ENCODE measurements at regions not wholly inside any gene's neighbourhood (a gene's known extent, or its start where the extent isn't known, plus 50 kb on each side); places are given as distances from the start of the nearest gene placed in this dataset.

DNA sequence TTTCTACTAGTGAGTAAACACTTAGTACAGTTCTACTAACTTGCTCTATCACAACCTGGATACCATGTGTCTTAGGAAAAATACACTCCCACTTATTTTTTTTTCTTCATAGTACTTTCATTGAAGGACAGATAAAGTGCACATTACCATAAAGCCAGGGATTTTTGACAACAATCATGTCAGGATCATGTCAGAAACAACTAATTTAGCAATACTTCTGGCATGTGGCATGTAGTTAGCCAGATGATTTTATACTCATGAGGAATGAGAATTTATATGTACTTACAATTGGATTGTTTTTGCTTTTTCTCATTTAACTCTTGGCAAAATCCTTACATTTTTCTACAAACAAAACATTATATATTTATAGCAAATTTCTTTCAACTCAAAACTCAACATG lies 630.7 kb upstream of the GRM3 start:
- intact Hi-C loops (cut with DNase I), result no loop called here

DNA sequence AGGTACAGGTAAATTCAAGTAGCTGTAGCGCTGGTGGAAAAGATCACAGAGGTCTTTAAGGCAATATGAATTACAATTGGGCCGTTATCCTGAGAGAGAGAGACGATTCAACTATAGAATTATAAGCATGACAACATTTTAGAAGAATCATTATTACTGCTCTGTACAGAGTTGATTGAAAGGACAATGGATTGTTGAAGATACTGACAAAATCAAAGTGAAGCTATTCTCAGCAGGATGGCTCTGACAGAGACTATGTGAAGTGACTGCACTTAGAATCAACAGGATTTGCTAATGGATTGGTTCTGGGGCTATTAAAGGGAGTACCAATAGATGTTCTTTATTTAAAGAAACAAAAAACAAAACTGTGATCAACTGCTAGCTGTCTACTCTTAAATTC lies 634.8 kb upstream of the GRM3 start:
- Histone ChIP-seq H3K27ac (no peak overlapping the region), H3K4me1 (no peaks in the 10 kb centered on the region), H3K27me3 (no peaks in the 10 kb centered on the region), H3K4me3 (no peak overlapping the region), H3K9me3 (no peaks in the 10 kb centered on the region), H3K36me3 (no peaks in the 10 kb centered on the region)
- DNase-seq, result no peak
- intact Hi-C loops (cut with DNase I), result no loop called here
- ATAC-seq, result no peak
- TF ChIP-seq, protein P1, sequence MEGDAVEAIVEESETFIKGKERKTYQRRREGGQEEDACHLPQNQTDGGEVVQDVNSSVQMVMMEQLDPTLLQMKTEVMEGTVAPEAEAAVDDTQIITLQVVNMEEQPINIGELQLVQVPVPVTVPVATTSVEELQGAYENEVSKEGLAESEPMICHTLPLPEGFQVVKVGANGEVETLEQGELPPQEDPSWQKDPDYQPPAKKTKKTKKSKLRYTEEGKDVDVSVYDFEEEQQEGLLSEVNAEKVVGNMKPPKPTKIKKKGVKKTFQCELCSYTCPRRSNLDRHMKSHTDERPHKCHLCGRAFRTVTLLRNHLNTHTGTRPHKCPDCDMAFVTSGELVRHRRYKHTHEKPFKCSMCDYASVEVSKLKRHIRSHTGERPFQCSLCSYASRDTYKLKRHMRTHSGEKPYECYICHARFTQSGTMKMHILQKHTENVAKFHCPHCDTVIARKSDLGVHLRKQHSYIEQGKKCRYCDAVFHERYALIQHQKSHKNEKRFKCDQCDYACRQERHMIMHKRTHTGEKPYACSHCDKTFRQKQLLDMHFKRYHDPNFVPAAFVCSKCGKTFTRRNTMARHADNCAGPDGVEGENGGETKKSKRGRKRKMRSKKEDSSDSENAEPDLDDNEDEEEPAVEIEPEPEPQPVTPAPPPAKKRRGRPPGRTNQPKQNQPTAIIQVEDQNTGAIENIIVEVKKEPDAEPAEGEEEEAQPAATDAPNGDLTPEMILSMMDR (IDR thresholded peaks at IDR 0.05), result no peak

More for the DNA sequence above, 630.7 kb upstream of the GRM3 start:
- no peaks in the 10 kb centered on the region for H3K27me3 ChIP-seq
- ATAC-seq (no peak), DNase-seq (no peak)
- no peaks in the 10 kb centered on the region for H3K4me1 ChIP-seq
- H3K27ac ChIP-seq, result no peak overlapping the region
- H3K4me3 ChIP-seq, result no peak overlapping the region
- H3K36me3 ChIP-seq, result no peaks in the 10 kb centered on the region
- TF ChIP-seq, protein P1 (IDR thresholded peaks at IDR 0.05), result no peak
- no peaks in the 10 kb centered on the region for H3K9me3 ChIP-seq

DNA sequence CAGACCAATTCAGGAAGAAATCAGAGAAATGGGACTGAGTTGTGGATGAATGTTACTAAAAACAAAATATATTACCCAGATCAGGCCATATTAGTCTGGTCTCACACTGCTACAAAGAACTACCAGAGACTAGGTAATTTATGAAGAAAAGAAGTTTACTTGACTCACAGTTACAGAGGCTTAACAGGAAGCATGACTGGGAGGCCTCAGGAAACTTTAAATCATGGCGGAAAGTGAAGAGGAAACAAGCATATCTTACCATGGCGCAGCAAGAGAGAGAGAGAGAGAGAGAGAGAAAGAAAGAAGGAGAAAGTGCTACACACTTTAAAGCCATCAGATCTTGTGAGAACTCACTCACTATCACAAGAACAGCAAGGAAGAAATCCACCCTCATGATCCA lies 636.8 kb upstream of the GRM3 start:
- Histone ChIP-seq H3K4me3 (no peak overlapping the region), H3K36me3 (no peaks in the 10 kb centered on the region), H3K4me1 (no peaks in the 10 kb centered on the region), H3K27me3 (no peaks in the 10 kb centered on the region), H3K9me3 (no peaks in the 10 kb centered on the region), H3K27ac (no peak overlapping the region)
- ATAC-seq (no peak), DNase-seq (no peak)
- intact Hi-C loops (cut with DNase I), result no loop called here
- TF ChIP-seq, protein P1 (IDR thresholded peaks at IDR 0.05), result no peak

DNA sequence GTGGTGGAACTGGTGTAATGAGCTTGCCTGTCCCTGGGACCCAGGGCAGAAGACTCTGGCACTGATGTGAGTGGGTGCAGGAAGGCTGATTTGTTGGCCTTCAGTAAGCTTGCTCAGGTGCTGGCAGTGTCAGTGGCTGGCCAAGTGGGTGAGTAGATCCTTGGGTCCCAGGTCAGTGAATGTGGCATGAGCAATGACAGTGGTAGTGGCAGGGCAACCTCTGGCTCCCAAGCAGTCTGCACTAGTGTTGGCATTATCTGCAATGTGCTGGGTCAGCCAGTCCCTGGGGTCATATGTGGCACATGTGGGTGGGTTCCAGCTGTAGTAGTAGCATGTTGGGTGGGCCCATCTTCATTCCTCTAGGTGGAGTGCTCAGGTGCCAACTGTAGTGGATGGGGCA lies 640.9 kb upstream of the GRM3 start:
- no peaks in the 10 kb centered on the region for H3K9me3 ChIP-seq
- TF ChIP-seq, protein P1 (IDR thresholded peaks at IDR 0.05), result no peak
- H3K27ac ChIP-seq, result no peak overlapping the region
- peak; percentile 47 for ATAC-seq
- no peaks in the 10 kb centered on the region for H3K27me3 ChIP-seq
- H3K4me3 ChIP-seq, result no peak overlapping the region
- no peaks in the 10 kb centered on the region for H3K4me1 ChIP-seq
- H3K36me3 ChIP-seq, result no peaks in the 10 kb centered on the region
- DNase-seq, result no peak
- intact Hi-C loops (cut with DNase I), result no loop called here

DNA sequence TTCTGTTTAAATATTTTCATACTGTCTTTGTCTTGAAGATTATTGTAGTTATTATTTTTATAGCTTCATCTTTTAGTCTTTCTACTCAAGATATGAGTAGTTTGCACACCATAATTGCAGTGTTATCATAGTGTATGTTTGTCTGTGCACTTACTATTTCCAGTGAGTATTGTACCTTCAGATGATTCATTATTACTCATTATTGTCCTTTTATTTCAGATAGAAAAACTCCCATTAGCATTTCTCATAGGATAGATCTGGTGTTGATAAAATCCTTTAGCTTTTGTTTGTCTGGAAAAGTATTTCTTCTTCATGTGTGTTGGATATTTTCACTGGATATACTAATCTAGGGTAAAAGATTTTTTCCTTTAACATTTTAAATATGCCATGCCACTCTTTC lies 646.2 kb upstream of the GRM3 start:
- DNase-seq (no peak), ATAC-seq (no peak)
- Histone ChIP-seq H3K27me3 (no peaks in the 10 kb centered on the region), H3K9me3 (no peaks in the 10 kb centered on the region), H3K27ac (no peak overlapping the region), H3K4me1 (no peaks in the 10 kb centered on the region), H3K36me3 (no peaks in the 10 kb centered on the region), H3K4me3 (no peak overlapping the region)
- intact Hi-C loops (cut with DNase I), result no loop called here
- TF ChIP-seq, protein P1 (IDR thresholded peaks at IDR 0.05), result no peak

DNA sequence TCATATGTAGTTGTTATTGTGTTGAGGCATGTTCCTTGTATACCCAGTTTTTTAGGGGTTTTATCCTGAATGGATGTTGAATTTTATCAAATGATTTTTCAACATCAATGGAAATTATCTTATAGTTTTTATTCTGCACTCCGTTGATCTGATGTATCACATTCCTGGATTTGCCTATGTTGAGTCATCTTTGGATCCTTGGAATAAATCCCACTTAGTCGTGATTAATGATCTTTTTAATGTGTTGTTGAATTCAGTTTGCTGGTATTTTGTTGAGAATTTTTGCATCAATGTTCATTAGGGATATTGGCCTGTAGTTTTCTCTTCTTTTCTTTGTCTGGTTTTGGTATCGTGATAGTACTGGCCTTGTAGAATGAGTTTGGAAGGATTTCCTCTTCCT lies 648.6 kb upstream of the GRM3 start:
- no peaks in the 10 kb centered on the region for H3K4me1 ChIP-seq
- intact Hi-C loops (cut with DNase I), result no loop called here
- no peaks in the 10 kb centered on the region for H3K9me3 ChIP-seq
- no peaks in the 10 kb centered on the region for H3K36me3 ChIP-seq
- TF ChIP-seq, protein P1 (IDR thresholded peaks at IDR 0.05), result no peak
- no peak overlapping the region for H3K4me3 ChIP-seq
- ATAC-seq (no peak), DNase-seq (no peak)
- H3K27me3 ChIP-seq, result no peaks in the 10 kb centered on the region
- no peak overlapping the region for H3K27ac ChIP-seq

Data from upper lobe of right lung (tissue), 1 donor.